ENCODE measurements at regions not wholly inside any gene's neighbourhood (a gene's known extent, or its start where the extent isn't known, plus 50 kb on each side); places are given as distances from the start of the nearest gene placed in this dataset.
A peak's percentile ranks its signal among the peaks of the same experiment; 100 is the strongest.

DNA sequence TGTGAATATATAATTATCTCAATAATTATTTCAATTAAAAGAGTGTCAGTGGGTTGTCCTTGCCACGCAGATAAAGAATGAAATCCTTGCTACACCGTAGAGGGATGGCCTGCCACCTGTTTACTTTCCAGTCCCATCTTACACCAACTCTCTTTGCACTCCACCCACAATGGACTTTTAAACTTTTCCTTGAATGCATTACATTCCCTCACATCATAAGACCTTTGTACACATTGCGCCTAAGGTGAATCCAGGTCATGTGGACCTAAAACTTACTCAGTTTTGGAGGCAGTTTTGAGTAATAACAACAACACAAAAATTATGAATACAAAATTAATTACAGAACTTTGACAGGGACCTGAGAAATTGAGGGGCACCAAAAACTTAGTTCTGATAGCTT, 78.7 kb upstream of the PDE5A start:
- H3K4me3 ChIP-seq = no peak overlapping the region
- H3K4me1 ChIP-seq (ENCODE audit: low read depth) = peaks cover 11% of the 10 kb centered on the region
- H3K9me3 ChIP-seq = no peaks in the 10 kb centered on the region
- DNase-seq = peak in 1 of 3 donors; percentile 54
- H3K36me3 ChIP-seq (ENCODE audit: low read depth) = no peaks in the 10 kb centered on the region
- intact Hi-C loops (cut with DNase I, micrococcal nuclease) = no loop called here
- TF ChIP-seq, protein P1, sequence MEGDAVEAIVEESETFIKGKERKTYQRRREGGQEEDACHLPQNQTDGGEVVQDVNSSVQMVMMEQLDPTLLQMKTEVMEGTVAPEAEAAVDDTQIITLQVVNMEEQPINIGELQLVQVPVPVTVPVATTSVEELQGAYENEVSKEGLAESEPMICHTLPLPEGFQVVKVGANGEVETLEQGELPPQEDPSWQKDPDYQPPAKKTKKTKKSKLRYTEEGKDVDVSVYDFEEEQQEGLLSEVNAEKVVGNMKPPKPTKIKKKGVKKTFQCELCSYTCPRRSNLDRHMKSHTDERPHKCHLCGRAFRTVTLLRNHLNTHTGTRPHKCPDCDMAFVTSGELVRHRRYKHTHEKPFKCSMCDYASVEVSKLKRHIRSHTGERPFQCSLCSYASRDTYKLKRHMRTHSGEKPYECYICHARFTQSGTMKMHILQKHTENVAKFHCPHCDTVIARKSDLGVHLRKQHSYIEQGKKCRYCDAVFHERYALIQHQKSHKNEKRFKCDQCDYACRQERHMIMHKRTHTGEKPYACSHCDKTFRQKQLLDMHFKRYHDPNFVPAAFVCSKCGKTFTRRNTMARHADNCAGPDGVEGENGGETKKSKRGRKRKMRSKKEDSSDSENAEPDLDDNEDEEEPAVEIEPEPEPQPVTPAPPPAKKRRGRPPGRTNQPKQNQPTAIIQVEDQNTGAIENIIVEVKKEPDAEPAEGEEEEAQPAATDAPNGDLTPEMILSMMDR (IDR thresholded peaks at IDR 0.05) = no peak
- peak; percentile 97 for ATAC-seq

DNA sequence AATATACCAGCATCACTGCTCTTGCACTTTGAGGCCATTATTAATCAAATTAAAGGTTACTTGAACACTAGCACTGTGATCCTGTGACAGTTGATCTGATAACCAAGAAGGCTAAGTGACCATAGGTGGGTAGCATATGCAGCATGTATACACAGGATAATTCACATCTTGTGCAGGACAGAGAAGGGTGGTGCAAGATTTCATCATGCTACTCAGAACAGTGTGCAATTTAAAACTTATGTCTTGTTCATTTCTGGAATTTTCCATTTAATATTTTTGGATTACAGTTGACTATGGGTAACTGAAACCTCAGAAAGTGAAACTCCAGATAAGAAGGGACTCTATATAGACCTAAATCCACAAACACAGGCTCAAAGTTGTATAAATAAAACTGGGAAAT, 78.2 kb upstream of the PDE5A start:
- Histone ChIP-seq H3K9me3 (no peaks in the 10 kb centered on the region), H3K4me1 (ENCODE audit: low read depth) (peaks cover 11% of the 10 kb centered on the region), H3K4me3 (no peak overlapping the region), H3K36me3 (ENCODE audit: low read depth) (no peaks in the 10 kb centered on the region)
- DNase-seq (no peak), ATAC-seq (no peak)
- intact Hi-C loops (cut with DNase I, micrococcal nuclease) = no loop called here
- TF ChIP-seq, protein P1 (IDR thresholded peaks at IDR 0.05) = no peak

DNA sequence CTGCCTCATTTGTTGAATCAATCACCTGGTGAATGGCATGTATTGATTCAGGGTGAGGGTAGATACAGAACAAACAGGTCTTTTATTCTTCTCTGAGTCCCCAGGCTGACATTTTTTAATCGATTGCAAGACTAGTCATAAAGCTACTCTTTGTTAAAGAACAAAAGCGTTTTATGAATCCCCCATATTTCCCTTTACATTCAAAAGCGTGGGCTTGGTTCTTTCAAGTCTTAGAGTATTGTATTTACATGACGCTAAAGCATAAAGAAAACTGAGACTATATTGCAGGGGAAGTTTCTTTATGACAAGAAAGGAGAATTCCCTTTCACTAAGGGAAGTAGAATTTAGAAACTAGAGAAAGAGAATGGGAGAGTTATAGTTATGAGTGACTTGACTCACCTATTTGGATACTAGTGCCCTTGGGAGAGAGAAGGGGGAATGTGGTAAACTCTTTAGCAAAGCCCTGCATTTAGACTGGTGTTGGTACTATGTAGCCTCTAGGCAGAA, 69.3 kb upstream of the PDE5A start:
- intact Hi-C loops (cut with DNase I, micrococcal nuclease) = no loop called here
- Histone ChIP-seq H3K36me3 (ENCODE audit: low read depth) (no peaks in the 10 kb centered on the region), H3K9me3 (no peaks in the 10 kb centered on the region), H3K4me1 (ENCODE audit: low read depth) (no peaks in the 10 kb centered on the region), H3K4me3 (no peak overlapping the region)
- no peak for ATAC-seq
- DNase-seq = no peak
- TF ChIP-seq, protein P1 (IDR thresholded peaks at IDR 0.05) = no peak

DNA sequence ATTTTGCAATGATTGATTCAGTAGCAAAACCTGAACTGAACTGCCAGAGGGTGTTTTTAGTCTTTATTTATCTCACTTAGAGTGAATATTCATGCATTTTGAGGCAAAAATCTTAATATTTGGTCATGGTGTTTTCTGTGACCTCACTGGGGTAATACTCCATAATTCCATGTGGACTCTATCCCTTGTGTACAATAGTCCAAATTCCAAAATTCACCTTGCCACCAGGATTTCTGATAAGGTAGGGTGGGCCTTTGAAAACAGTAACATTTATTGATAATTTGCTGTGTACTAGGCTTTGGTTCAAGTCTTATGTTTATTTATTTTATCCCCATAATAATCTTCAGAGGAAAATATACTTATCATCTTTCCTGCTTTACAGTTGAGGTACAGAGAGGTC, 68.4 kb upstream of the PDE5A start:
- no peaks in the 10 kb centered on the region for H3K4me1 ChIP-seq (ENCODE audit: low read depth)
- no peaks in the 10 kb centered on the region for H3K9me3 ChIP-seq
- intact Hi-C loops (cut with DNase I, micrococcal nuclease) = no loop called here
- TF ChIP-seq, protein P1 (IDR thresholded peaks at IDR 0.05) = no peak
- no peak overlapping the region for H3K4me3 ChIP-seq
- ATAC-seq (no peak), DNase-seq (no peak)
- H3K36me3 ChIP-seq (ENCODE audit: low read depth) = no peaks in the 10 kb centered on the region

DNA sequence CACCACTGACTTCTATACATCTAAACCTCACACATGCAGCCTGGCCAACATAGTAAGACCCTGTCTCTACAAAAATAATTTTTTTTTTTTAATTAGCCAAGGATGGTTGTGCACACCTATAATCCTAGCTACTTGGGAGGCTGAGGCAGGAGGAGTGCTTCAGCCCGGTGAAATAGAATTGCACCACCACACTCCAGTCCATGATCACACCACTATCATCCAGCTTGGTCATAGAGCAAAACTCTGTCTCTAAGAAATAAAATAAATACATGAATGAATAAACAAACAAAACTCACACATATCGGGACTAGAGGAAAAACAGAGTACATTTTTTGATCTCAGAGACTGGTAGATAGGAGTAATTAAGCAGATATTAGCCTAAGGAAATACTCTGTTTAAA, 66.6 kb upstream of the PDE5A start:
- TF ChIP-seq, protein P1 (IDR thresholded peaks at IDR 0.05) = no peak
- Histone ChIP-seq H3K4me3 (no peak overlapping the region), H3K36me3 (ENCODE audit: low read depth) (no peaks in the 10 kb centered on the region), H3K4me1 (ENCODE audit: low read depth) (no peaks in the 10 kb centered on the region), H3K9me3 (no peaks in the 10 kb centered on the region)
- DNase-seq (no peak), ATAC-seq (no peak)
- intact Hi-C loops (cut with DNase I, micrococcal nuclease) = no loop called here

DNA sequence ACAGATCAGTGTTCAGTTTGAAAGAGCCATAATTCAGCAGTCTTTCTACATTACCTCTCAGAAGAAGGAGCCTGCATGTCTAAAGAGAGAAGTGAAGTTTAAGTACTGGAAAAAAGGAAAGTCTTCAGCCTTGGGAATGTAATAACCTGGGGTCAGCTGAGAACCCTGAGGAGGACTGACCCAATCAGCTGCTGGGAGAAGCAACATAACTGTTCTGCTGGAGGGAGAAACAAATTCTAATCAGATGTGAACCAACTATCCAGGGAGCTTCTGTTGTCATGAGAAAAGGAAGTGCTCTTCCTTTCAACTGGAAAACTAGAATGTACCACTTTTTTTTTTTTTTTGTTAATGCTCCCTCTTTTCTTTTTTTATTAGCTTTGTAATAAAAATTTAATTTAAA, 64.5 kb upstream of the PDE5A start:
- Histone ChIP-seq H3K4me3 (no peak overlapping the region), H3K9me3 (no peaks in the 10 kb centered on the region), H3K36me3 (ENCODE audit: low read depth) (no peaks in the 10 kb centered on the region), H3K4me1 (ENCODE audit: low read depth) (no peaks in the 10 kb centered on the region)
- ATAC-seq = no peak
- TF ChIP-seq, protein P1 (IDR thresholded peaks at IDR 0.05) = no peak
- intact Hi-C loops (cut with DNase I, micrococcal nuclease) = no loop called here
- DNase-seq = no peak

Data from mucosa of descending colon (tissue), 3 donors.